22Rv1 (cell line): ENCODE measurements at regions not wholly inside any gene's neighbourhood (a gene's known extent, or its start where the extent isn't known, plus 50 kb on each side); places are given as distances from the start of the nearest gene placed in this dataset.

Experiments used
- CTCF ChIP-seq: fragments of 450-650 bp; IDR thresholded peaks from 2 replicates; pipeline ENCODE4 v1.5.1; 2017; ENCODE audit warnings: mild to moderate bottlenecking
- ZFX ChIP-seq: fragments of 450-650 bp; IDR thresholded peaks from 2 replicates; pipeline ENCODE4 v1.6.1; 2017; ENCODE audit warnings: antibody characterized with exemption, borderline replicate concordance

DNA sequence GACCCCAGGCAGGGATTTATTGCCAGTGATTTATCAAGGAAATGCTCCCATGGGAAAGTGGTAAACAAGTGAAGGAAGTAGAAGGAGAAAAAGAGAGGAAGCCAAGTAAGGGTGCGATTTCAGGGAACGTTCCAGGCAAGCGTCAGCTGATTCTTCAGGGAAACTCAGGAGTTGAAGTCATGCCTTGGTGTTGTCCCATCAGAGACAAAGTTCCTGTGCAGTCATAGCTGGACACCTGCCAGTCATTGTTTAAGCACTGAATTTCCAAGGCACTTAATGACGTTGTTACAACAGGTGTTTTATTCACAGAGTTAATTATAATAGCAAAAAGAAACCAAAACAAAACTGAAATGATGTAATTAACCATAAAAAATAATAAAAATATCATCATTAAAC, 381.8 kb upstream of the CRIM1 start:
- TF ChIP-seq CTCF (no peak), ZFX (no peak)
